HG02763 (cell line): ENCODE measurements at regions not wholly inside any gene's neighbourhood (a gene's known extent, or its start where the extent isn't known, plus 50 kb on each side); places are given as distances from the start of the nearest gene placed in this dataset.

Experiments used
- ATAC-seq: cut with Tn5 transposase; IDR thresholded peaks from one replicate; pipeline ENCODE4 v1.9.1; 2021; ENCODE audit warnings: mild to moderate bottlenecking, moderate library complexity; ENCODE audit not compliant: unreplicated experiment

GRCh38 chr3:34696831-34697230 lies 898.4 kb downstream of the PDCD6IP start:
- ATAC-seq = no peak

DNA sequence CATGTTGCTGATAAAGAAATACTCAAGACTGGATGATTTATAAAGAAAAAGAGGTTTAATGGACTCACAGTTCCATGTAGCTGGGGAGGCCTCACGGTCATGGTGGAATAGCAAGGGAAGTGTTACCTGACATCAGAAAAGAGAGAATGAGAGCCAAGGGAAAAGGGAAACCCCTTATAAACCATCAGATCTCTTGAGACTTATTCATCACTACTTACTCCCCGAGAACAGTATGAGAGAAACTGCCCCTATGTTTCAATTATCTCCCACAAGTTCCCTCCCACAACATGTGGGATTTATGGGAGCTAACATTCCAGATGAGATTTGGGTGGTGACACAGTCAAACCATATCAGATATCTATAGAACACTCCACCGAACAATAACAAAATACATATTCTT lies 904.6 kb downstream of the PDCD6IP start:
- no peak for ATAC-seq

DNA sequence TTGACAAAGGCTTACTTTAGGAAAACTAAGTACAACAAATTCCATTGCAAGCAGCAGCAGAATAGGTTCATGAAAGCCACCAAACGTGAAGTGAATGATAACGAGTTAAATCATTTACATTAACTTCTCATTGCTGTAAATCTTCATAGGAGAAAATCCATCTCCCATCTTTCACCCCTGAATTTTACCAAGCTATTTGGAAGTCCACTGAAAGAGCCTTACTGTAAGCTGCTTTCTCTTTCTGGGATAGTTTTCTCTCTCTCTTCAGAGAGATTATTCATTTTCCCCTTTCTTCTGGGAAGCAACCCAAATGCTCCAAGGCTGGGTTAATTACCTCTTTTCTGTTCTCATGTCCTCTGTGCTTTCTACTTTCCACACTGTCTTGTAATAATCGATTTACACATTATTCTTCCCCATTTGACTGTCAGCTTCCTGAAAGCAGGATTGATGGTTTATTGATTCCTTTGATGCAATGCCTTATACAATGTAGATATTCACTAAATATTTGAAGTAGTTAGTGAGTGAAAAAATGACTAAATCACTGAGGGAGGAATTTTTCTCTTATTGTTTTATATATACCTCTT lies 914.3 kb upstream of the ARPP21 start:
- no peak for ATAC-seq

DNA sequence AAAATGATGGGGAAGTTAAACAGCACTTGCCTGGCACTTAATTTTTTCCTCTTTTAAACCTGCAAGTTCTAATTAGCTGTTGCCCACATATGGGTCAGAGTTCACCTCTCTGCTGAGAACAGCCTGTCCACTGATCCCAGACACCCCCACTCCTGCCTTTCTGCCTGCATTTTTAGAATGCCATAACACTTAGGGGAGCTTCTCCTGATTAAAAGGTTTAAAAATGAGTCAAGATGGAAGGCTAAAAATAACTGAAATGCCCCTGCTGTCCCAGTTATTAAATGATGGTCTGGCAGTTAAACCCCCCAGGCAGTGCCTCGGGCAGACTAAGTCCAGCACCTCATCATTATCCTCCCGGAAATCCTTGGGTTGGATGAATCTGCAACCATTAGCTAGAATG lies 913.6 kb upstream of the ARPP21 start:
- ATAC-seq = no peak

DNA sequence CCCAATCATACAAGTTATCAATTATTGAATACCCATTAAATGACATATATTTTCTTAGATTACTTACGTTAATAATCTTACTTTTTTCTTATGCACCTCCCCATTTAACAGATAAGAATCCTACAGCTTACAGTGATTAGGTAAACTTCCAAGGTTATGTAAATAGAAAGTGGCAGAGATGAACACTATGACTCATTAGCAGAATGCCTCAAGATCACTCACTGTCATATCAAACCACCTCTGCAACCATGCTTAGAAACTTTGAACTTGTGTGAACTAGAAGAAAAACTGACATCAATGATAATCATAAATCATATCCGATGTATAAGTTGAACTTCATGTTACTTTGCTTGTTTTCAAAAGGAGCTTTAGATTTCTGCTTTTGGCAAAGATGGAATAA lies 911.6 kb upstream of the ARPP21 start:
- ATAC-seq = no peak

- no peak for ATAC-seq
Observed at GRCh38 chr3:34742151-34742550, 897.2 kb upstream of the ARPP21 start.

DNA sequence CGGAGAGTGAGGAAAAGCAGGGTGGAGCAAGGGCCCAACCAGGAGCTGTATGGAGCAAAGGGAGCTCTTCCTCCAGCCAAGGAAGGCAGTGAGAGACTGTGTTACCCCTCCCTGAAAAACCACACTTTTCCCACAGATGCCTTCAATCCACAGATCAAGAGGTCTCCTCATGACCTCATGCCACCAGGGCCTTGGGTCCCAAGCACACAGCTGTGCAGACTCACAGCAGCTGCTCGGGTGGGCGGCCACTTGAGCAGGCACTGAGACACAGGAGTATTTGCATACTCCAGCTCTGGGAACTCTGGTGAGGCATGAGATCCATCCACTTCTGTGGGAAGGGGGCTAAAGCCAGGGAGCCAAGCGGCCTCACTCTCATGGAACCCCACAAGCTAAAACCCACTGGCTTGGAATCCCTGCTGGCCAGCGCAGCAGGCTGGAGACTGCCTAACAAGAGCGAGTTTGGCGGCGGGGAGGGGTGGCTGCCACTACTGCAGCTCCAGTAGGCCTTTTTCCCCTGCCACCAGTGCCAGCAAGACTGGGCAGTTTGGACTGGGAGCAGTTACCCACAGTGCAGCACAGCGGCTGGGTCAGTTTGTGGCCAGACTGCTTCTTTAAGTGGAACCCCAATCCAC lies 880.6 kb upstream of the ARPP21 start:
- ATAC-seq = no peak

GRCh38 chr3:34777386-34777785 lies 861.9 kb upstream of the ARPP21 start:
- no peak for ATAC-seq

- no peak for ATAC-seq
Observed at GRCh38 chr3:34779092-34779491, 860.2 kb upstream of the ARPP21 start.

GRCh38 chr3:34780294-34780693 lies 859.0 kb upstream of the ARPP21 start:
- ATAC-seq = no peak

GRCh38 chr3:34780973-34781372 lies 858.4 kb upstream of the ARPP21 start:
- no peak for ATAC-seq

- no peak for ATAC-seq
Observed at GRCh38 chr3:34782871-34783270, 856.5 kb upstream of the ARPP21 start.

GRCh38 chr3:34783876-34784275 lies 855.4 kb upstream of the ARPP21 start:
- no peak for ATAC-seq

DNA sequence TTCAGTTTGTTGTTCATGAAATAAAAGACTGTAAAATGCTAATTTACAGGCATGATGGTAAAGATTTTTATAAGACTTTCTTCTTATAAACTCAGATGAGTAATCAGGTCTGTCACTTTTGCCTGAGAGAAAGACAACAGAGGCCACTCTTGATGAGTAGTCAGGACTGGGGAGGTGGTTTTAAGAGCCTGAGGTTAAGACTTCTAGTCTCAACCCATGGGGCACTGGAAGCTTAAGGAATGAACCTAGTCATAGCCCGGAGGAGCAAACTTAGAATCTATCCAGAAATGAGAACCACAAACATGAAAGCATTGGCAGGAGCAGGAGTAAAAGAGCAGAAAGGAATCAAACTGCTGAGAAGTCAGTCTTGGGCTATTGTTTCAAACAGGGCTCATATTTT lies 846.3 kb upstream of the ARPP21 start:
- no peak for ATAC-seq

DNA sequence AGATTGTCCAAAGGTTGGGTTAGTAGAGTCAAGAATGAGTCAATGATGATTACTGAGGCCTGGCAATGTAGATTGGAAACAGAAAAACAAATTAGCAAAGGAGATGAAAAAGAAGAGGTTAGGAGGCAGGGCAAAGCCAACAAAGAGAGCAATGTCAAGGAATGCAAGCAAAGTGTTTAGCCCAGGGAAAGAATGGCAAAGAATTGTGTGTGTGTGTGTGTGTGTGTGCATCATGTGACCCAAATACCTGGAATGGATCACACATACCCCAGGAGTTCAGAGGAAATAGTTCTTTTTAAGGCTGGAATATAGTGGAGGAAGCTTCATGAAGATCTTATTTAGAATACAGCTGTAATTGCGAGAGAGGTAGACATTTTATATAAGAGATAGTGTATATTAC lies 831.7 kb upstream of the ARPP21 start:
- ATAC-seq = no peak

GRCh38 chr3:34808287-34808686 lies 831.0 kb upstream of the ARPP21 start:
- ATAC-seq = no peak

DNA sequence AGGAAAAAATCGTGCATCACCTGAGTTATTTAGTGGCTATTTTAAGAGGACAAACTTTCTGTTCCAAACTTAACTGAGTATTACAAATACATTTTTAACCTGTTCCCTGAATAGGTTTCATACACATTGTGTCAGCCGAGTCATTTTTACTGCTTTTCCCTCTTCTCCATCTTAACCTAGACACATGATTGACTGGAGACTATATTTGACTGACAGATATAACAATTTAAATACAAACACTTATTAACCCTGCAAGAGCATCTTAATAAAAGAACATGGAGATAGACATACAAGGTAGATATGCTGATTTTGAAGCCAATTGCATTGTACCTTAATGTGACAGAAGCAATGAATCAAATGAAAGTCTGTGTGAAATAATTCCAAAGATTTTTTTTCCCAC lies 810.5 kb upstream of the ARPP21 start:
- no peak for ATAC-seq

GRCh38 chr3:34832865-34833508 lies 806.3 kb upstream of the ARPP21 start:
- no peak for ATAC-seq

DNA sequence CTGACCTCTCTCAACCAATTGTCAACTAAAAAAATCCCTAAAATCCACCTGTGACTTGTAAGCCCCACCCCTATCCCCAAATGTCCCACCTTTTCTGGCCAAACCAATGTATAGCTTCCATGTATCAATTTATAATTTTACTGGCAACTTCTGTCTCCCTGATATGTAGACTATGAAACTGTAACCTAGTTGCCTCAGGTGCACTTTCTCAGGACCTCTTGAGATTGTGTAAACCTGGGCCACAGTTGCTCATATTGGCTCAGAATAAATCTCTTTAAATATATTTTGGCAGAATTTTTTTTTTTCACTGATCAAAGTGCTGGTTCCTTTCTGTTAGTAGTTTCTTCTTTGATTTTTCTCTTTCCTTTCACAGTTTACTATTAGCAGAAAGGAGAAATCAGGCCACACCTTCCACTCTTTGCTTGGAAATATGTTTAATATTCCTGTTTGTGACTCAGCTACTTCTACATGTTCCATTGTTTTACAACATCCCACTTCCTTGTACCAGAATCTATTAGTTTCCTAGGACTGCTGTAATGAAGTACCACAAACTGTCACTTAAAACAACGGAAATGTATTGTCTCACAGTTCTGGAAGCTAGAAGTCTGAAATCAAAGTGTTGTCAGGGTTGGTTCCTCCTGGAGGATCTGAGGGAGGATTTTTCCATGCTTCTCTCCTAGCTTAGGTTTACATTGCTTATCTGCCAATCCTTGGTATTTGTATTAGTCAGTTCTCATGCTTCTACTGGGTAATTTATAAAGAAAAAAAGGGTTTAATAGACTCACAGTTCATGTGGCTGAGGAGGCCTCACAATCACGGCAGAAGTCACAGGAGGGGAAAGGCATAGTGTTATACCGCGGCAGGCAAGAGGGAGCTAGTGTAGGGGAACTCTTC lies 801.2 kb upstream of the ARPP21 start:
- no peak for ATAC-seq

- ATAC-seq = no peak
Observed at GRCh38 chr3:34842706-34843480, 796.4 kb upstream of the ARPP21 start.

- no peak for ATAC-seq
Observed at GRCh38 chr3:34844323-34844620, 795.1 kb upstream of the ARPP21 start.
